ENCODE measurements at regions not wholly inside any gene's neighbourhood (a gene's known extent, or its start where the extent isn't known, plus 50 kb on each side); places are given as distances from the start of the nearest gene placed in this dataset.

- Histone ChIP-seq H3K27me3 (ENCODE audit: insufficient read depth, low read length) (no peaks in the 10 kb centered on the region), H3K9ac (ENCODE audit: low read depth, low read length) (no peak overlapping the region), H3K4me3 (ENCODE audit: low read length) (no peak overlapping the region), H3K9me3 (ENCODE audit: insufficient read depth, low read depth, low read length) (no peaks in the 10 kb centered on the region), H3K27ac (ENCODE audit: low read depth, low read length) (no peak overlapping the region), H3K4me1 (ENCODE audit: insufficient read depth, low read length) (peaks cover 13% of the 10 kb centered on the region; the same call in 1 of the 2 replicates), H3K36me3 (ENCODE audit: insufficient read depth, low read length) (no peaks in the 10 kb centered on the region)
- 64% methylated on average over 2 of the region's 2 CpGs for WGBS
These were observed 75.6 kb upstream of the ANKRD34C start for GRCh38 chr15:79206940-79207339.

- H3K27ac ChIP-seq (ENCODE audit: low read depth, low read length): no peak overlapping the region
- no peaks in the 10 kb centered on the region for H3K27me3 ChIP-seq (ENCODE audit: insufficient read depth, low read length)
- peaks cover 8% of the 10 kb centered on the region; the same call in 1 of the 2 replicates for H3K4me1 ChIP-seq (ENCODE audit: insufficient read depth, low read length)
- no peaks in the 10 kb centered on the region for H3K9me3 ChIP-seq (ENCODE audit: insufficient read depth, low read depth, low read length)
- 90% methylated on average over 16 of the region's 16 CpGs for WGBS
- H3K4me3 ChIP-seq (ENCODE audit: low read length): no peak overlapping the region
- H3K9ac ChIP-seq (ENCODE audit: low read depth, low read length): no peak overlapping the region
- no peaks in the 10 kb centered on the region for H3K36me3 ChIP-seq (ENCODE audit: insufficient read depth, low read length)
These were observed 77.4 kb upstream of the ANKRD34C start for GRCh38 chr15:79204886-79205675.

GRCh38 chr15:79198461-79198860 lies 84.1 kb upstream of the ANKRD34C start:
- Histone ChIP-seq H3K4me3 (ENCODE audit: low read length) (no peak overlapping the region), H3K36me3 (ENCODE audit: insufficient read depth, low read length) (no peaks in the 10 kb centered on the region), H3K27me3 (ENCODE audit: insufficient read depth, low read length) (no peaks in the 10 kb centered on the region), H3K9ac (ENCODE audit: low read depth, low read length) (no peak overlapping the region), H3K4me1 (ENCODE audit: insufficient read depth, low read length) (peaks cover 17% of the 10 kb centered on the region), H3K9me3 (ENCODE audit: insufficient read depth, low read depth, low read length) (no peaks in the 10 kb centered on the region), H3K27ac (ENCODE audit: low read depth, low read length) (no peak overlapping the region)
- 94% methylated on average over 6 of the region's 6 CpGs for WGBS

- WGBS: 45% methylated on average over 7 of the region's 7 CpGs
- Histone ChIP-seq H3K4me3 (ENCODE audit: low read length) (no peak overlapping the region), H3K9ac (ENCODE audit: low read depth, low read length) (no peak overlapping the region), H3K36me3 (ENCODE audit: insufficient read depth, low read length) (no peaks in the 10 kb centered on the region), H3K9me3 (ENCODE audit: insufficient read depth, low read depth, low read length) (no peaks in the 10 kb centered on the region), H3K4me1 (ENCODE audit: insufficient read depth, low read length) (peaks cover 17% of the 10 kb centered on the region), H3K27ac (ENCODE audit: low read depth, low read length) (no peak overlapping the region), H3K27me3 (ENCODE audit: insufficient read depth, low read length) (no peaks in the 10 kb centered on the region)
These were observed 85.2 kb upstream of the ANKRD34C start for GRCh38 chr15:79197285-79197684.

- Histone ChIP-seq H3K27me3 (ENCODE audit: insufficient read depth, low read length) (no peaks in the 10 kb centered on the region), H3K36me3 (ENCODE audit: insufficient read depth, low read length) (no peaks in the 10 kb centered on the region), H3K4me1 (ENCODE audit: insufficient read depth, low read length) (peaks cover 17% of the 10 kb centered on the region), H3K4me3 (ENCODE audit: low read length) (no peak overlapping the region), H3K9ac (ENCODE audit: low read depth, low read length) (no peak overlapping the region), H3K9me3 (ENCODE audit: insufficient read depth, low read depth, low read length) (no peaks in the 10 kb centered on the region), H3K27ac (ENCODE audit: low read depth, low read length) (no peak overlapping the region)
- 76% methylated on average over 5 of the region's 5 CpGs for WGBS
These were observed 86.7 kb upstream of the ANKRD34C start for GRCh38 chr15:79195802-79196201.

GRCh38 chr15:79195239-79195638 lies 87.3 kb upstream of the ANKRD34C start:
- WGBS: 64% methylated on average over 4 of the region's 4 CpGs
- Histone ChIP-seq H3K9me3 (ENCODE audit: insufficient read depth, low read depth, low read length) (no peaks in the 10 kb centered on the region), H3K4me3 (ENCODE audit: low read length) (no peak overlapping the region), H3K4me1 (ENCODE audit: insufficient read depth, low read length) (peaks cover 17% of the 10 kb centered on the region), H3K36me3 (ENCODE audit: insufficient read depth, low read length) (no peaks in the 10 kb centered on the region), H3K27ac (ENCODE audit: low read depth, low read length) (no peak overlapping the region), H3K27me3 (ENCODE audit: insufficient read depth, low read length) (no peaks in the 10 kb centered on the region), H3K9ac (ENCODE audit: low read depth, low read length) (no peak overlapping the region)

- 90% methylated on average over 2 of the region's 3 CpGs for WGBS
- no peak overlapping the region for H3K4me3 ChIP-seq (ENCODE audit: low read length)
These were observed 88.1 kb upstream of the ANKRD34C start for GRCh38 chr15:79194386-79194785.

GRCh38 chr15:79193549-79193948 lies 89.0 kb upstream of the ANKRD34C start:
- Histone ChIP-seq H3K36me3 (ENCODE audit: insufficient read depth, low read length) (no peaks in the 10 kb centered on the region), H3K27me3 (ENCODE audit: insufficient read depth, low read length) (no peaks in the 10 kb centered on the region), H3K9me3 (ENCODE audit: insufficient read depth, low read depth, low read length) (no peaks in the 10 kb centered on the region), H3K27ac (ENCODE audit: low read depth, low read length) (no peak overlapping the region), H3K9ac (ENCODE audit: low read depth, low read length) (no peak overlapping the region), H3K4me1 (ENCODE audit: insufficient read depth, low read length) (peaks cover 17% of the 10 kb centered on the region), H3K4me3 (ENCODE audit: low read length) (no peak overlapping the region)
- WGBS: 40% methylated on average over 2 of the region's 2 CpGs

More at GRCh38 chr15:79194386-79194785, 88.1 kb upstream of the ANKRD34C start:
- H3K36me3 ChIP-seq (ENCODE audit: insufficient read depth, low read length): no peaks in the 10 kb centered on the region
- H3K9ac ChIP-seq (ENCODE audit: low read depth, low read length): no peak overlapping the region
- H3K27ac ChIP-seq (ENCODE audit: low read depth, low read length): no peak overlapping the region
- no peaks in the 10 kb centered on the region for H3K27me3 ChIP-seq (ENCODE audit: insufficient read depth, low read length)
- no peaks in the 10 kb centered on the region for H3K9me3 ChIP-seq (ENCODE audit: insufficient read depth, low read depth, low read length)
- H3K4me1 ChIP-seq (ENCODE audit: insufficient read depth, low read length): peaks cover 17% of the 10 kb centered on the region

GRCh38 chr15:79193103-79193502 lies 89.4 kb upstream of the ANKRD34C start:
- WGBS: 86% methylated on average over 6 of the region's 6 CpGs
- Histone ChIP-seq H3K27ac (ENCODE audit: low read depth, low read length) (no peak overlapping the region; the same call in 1 of the 2 replicates), H3K4me1 (ENCODE audit: insufficient read depth, low read length) (peaks cover 17% of the 10 kb centered on the region), H3K4me3 (ENCODE audit: low read length) (no peak overlapping the region), H3K9me3 (ENCODE audit: insufficient read depth, low read depth, low read length) (no peaks in the 10 kb centered on the region), H3K27me3 (ENCODE audit: insufficient read depth, low read length) (no peaks in the 10 kb centered on the region), H3K9ac (ENCODE audit: low read depth, low read length) (no peak overlapping the region), H3K36me3 (ENCODE audit: insufficient read depth, low read length) (no peaks in the 10 kb centered on the region)

GRCh38 chr15:79192462-79193036 lies 90.0 kb upstream of the ANKRD34C start:
- Histone ChIP-seq H3K27me3 (ENCODE audit: insufficient read depth, low read length) (no peaks in the 10 kb centered on the region), H3K4me1 (ENCODE audit: insufficient read depth, low read length) (peaks cover 13% of the 10 kb centered on the region), H3K36me3 (ENCODE audit: insufficient read depth, low read length) (no peaks in the 10 kb centered on the region), H3K9me3 (ENCODE audit: insufficient read depth, low read depth, low read length) (no peaks in the 10 kb centered on the region), H3K9ac (ENCODE audit: low read depth, low read length) (no peak overlapping the region), H3K27ac (ENCODE audit: low read depth, low read length) (no peak overlapping the region; the same call in 1 of the 2 replicates), H3K4me3 (ENCODE audit: low read length) (no peak overlapping the region)
- WGBS: 92% methylated on average over 10 of the region's 10 CpGs

GRCh38 chr15:79190093-79190492 lies 92.4 kb upstream of the ANKRD34C start:
- no peak overlapping the region for H3K27ac ChIP-seq (ENCODE audit: low read depth, low read length)
- H3K27me3 ChIP-seq (ENCODE audit: insufficient read depth, low read length): no peaks in the 10 kb centered on the region
- no peak overlapping the region for H3K9ac ChIP-seq (ENCODE audit: low read depth, low read length)
- no peaks in the 10 kb centered on the region for H3K4me1 ChIP-seq (ENCODE audit: insufficient read depth, low read length)
- H3K4me3 ChIP-seq (ENCODE audit: low read length): no peak overlapping the region
- H3K9me3 ChIP-seq (ENCODE audit: insufficient read depth, low read depth, low read length): no peaks in the 10 kb centered on the region
- 81% methylated on average over 8 of the region's 8 CpGs for WGBS
- H3K36me3 ChIP-seq (ENCODE audit: insufficient read depth, low read length): no peaks in the 10 kb centered on the region
